IPS-18c (cell line): ENCODE measurements at regions not wholly inside any gene's neighbourhood (a gene's known extent, or its start where the extent isn't known, plus 50 kb on each side); places are given as distances from the start of the nearest gene placed in this dataset.
"Not testable (repeated sequence)": the region's sequence is repeated elsewhere in the genome, so short reads cannot be mapped to it uniquely, and the experiment has no call there.

Source experiments
- H3K4me3 ChIP-seq: 2 replicates; pipeline ENCODE4 v1.7.0; 2013; ENCODE audit warnings: low read depth, mild to moderate bottlenecking, low read length, moderate library complexity; ENCODE audit not compliant: insufficient read depth
- H3K9me3 ChIP-seq: one replicate; pipeline ENCODE4 v1.6.1; 2013; ENCODE audit warnings: mild to moderate bottlenecking, low read length, moderate library complexity; ENCODE audit not compliant: control insufficient read depth, insufficient read depth

DNA sequence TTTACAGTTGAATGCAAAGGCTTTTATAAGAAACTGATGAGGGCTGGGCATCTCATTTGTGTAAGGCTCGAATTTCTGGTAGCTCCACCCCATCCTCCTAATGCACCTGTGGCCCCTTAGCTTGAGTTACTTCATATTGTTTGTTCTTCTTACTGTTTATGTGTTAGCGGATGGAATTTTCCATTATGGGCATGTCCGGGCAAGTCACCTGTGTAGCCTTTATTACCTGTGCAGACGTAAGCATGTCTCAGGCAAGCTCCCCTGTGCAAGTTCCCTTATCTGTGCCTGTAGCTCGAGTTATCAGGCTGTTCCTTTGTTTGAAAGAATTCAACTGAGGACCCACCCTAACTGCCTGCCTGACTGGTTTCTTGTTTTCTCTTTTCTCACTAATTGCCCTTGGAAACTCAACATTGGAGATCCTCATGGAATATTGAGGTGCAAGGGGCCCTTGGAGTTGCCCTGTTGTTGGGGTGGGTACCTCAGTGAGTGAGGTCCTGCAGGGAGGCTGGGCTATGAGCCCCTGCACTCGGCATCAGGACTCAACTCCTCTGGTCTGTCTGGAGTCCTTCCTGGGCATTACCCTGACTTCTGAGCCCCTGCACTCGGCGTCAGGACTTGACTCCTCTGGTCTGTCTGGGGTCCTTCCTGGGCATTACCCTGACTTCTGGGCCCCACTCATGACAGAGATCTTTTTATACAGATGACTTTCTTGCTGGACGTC is 207.9 kb upstream of the SULF2 start:
- Histone ChIP-seq H3K4me3 (no peak overlapping the region), H3K9me3 (peaks cover 3% of the 10 kb centered on the region)

DNA sequence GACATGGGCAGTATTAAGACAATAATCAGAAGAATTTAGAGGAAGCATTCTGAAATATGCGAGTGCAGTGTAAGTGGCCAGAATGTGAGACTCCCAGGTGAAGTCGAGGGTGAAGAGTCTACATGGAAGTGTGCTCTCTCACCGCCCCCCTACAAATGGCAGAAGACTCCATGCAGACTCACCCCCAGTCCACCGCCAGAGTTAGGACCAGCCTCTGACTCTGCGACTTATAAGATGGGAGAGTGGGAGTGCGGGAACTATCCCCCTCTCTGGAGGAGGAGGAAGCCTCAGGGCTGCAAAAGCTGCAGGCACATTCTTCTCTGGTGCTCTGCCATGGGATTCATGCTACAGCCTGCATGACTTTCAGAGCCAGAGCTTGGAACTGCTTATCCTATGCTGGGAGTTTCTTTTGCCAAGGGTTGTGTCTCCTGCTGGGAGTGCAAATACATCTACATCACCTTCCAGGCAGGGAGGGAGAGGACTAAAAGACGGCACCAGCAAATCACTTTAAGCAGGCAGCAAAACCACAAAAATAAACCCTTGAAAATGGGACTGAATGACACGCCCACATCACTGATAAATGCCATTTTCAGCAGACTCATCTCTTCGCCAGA is 206.7 kb upstream of the SULF2 start:
- peaks cover 3% of the 10 kb centered on the region for H3K9me3 ChIP-seq
- no peak overlapping the region for H3K4me3 ChIP-seq

DNA sequence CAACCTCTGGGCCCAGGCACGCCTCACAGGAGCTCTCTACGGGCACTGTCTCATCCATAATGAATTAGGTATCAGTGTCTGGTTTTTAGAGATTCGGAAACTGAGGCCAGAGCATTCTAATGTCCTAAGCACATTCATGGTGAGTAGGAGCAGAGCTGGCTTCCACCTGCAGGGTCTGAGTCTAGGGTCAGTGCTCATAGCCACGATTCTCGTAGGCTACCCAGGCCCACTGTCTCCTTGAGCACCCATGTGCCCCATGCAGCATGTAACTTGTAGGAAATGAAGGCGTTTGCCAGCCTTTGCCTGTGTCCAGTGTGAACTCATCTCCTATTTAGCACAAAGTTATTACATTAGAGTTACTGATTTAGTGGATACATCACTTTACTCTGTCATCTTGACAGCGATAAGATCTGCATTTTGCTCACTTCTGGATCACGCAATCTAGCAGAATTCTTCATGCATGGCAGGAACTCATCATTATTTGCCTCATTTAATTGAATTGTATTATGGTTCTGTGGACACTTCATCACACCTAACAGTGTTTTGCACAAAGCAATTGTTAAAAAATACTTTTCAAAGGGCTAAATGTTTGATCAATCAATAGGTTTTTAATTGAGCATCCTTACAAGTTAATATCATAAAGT is 205.3 kb upstream of the SULF2 start:
- peaks cover 3% of the 10 kb centered on the region for H3K9me3 ChIP-seq
- H3K4me3 ChIP-seq, result no peak overlapping the region

DNA sequence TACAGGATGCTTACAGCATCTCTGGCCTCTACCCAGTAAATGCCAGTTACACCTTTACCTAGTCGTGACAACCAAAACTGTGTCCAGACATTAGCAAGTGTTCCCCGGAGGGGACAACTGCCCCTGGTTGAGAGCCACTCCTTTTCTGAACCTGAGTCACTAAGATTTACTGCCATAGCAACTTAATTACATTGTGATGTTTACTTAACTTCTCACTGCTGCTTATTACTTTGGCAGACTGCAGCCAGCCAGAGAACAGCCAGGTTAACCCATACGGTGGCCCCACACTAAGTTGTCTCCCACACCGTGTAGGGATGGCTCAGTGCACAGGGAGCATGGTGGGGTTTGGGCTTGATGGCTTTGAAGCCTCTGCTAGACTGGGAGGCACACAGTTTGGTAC is 204.7 kb upstream of the SULF2 start:
- no peak overlapping the region for H3K4me3 ChIP-seq
- H3K9me3 ChIP-seq, result peaks cover 3% of the 10 kb centered on the region

DNA sequence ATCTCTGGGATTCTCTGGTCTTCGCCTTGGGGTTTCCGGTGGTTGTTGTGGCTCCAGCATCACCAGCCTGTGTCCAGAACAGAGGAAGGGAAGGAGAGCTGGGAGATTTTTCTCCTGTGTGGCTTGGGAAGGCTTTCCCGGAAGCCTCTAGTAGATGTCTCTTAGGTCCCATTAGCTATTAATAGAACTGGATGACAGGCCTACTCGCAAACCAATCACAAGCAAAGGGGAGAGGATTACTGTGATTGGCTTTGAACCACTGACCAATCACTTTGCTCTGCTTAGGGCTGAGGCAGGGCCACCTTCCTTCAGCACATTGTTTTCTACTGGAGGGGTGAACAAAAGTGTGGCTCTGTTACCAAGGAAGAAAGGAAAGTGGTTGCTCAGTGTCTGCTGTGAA is 203.4 kb upstream of the SULF2 start:
- no peak overlapping the region for H3K4me3 ChIP-seq

DNA sequence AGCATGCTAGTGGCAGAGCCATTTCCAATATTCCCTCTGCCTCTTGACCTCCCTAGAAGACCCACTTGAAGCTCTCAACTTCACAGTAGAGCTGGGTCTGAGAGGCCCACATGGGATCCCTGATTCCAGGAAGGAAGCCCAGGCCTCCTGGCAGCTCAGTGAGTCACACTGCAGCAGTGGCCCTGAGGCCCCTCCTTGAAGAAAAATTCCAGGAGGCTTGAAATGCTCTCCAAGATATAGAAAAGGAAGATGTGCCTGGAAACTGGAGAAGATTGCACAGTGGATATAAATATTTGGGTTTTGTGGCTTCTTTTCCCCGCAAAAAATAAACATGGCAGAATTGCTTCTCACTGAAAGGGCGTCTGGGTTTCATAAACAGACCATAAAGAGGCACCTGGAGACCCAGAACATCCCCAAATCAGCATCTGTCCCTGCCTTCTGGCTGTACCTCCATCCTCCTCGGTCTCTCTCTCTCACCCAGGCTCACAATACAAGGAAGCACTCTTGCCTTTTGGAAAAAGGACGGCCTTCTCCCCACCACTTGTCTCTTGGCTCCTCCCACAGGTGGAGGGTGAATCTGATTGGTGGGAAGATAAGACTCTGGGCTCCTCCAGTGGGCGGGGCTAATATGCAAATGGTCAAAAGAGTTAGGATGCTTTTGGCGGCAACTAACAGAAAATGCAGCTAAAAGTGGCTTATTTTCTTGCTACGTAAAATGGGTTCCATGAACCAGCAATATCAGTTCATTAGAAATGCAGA is 200.0 kb upstream of the SULF2 start:
- H3K9me3 ChIP-seq, result no peaks in the 10 kb centered on the region
- no peak overlapping the region for H3K4me3 ChIP-seq

More for the DNA sequence above, 203.4 kb upstream of the SULF2 start:
- H3K9me3 ChIP-seq, result peaks cover 3% of the 10 kb centered on the region

DNA sequence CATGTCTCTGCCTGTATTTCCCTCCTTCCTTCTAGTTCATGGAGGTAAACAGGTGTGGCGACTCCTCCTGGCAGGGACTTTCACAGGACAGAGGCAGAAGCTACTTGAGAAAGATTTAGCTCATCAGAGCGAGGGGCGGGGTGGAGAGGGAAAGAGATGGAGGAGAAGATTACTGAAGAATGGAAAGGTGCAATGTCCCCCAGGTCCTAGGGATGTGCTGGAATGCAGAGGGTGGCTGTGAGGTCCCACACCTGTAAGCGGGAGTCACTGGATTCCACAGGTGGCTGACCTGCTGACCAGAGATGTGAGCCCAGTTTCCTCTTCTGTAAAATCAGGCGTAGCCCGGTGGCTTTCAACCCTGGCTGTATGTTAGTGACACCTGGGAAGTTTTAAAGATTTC is 199.2 kb upstream of the SULF2 start:
- no peaks in the 10 kb centered on the region for H3K9me3 ChIP-seq
- H3K4me3 ChIP-seq, result no peak overlapping the region

DNA sequence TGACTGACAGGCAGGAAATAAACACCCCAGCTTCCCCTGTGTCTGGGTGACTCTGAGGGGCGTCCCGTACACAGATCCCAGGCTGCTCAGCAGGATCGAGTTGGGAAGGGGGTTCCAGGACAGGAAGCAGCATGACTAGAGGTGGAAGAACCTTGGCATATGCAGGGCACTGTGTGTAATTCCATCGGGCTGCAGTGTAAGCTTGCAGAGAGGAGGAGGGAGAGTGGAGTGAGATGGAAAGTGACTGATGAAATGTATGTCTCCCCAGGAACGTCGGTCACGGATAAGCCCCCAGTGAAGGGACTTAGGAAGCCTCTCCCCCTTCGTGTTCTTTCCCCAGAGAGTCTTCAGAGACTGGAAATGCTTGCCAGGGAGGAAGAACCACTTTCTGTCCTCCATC is 198.4 kb upstream of the SULF2 start:
- not testable (repeated sequence) for H3K4me3 ChIP-seq, H3K9me3 ChIP-seq

DNA sequence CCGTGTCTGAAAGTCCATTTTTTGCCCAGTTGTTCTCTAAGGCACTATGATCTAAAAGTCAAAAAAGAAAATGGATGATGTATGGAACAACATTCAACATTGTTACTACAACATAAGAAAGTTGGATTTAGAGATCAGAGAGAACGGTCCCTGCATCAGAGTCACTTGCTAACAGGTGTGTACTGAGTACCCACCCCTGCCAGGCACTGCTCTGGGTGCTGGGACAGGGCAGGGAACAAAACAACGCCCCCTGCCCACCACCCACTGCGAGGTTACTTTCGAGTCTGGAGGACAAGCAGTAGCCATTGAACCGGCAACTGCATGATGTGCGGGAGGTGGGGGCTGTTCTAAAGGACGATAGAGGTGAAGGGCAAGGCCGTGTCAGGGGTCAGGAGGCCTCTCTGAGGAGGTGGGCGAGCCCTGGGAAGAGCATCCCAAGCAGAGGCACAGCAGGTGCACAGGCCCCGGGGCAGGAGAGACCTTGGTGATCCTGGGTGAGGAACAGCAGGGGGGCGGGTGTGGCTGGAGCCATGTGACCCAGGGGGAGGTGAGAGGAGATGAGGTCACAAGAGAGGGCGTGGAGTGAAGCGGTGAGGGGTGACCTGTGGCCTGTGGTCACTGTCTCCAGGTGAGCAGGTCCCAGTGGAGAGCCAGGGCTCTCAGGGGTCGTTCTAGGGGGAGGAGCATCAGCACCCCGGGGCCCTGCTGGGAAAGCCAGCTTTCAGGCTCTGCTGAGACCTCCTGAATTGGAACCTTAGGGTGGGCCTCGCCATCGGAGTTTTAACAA is 197.5 kb upstream of the SULF2 start:
- Histone ChIP-seq H3K9me3 (no peaks in the 10 kb centered on the region), H3K4me3 (no peak overlapping the region)

DNA sequence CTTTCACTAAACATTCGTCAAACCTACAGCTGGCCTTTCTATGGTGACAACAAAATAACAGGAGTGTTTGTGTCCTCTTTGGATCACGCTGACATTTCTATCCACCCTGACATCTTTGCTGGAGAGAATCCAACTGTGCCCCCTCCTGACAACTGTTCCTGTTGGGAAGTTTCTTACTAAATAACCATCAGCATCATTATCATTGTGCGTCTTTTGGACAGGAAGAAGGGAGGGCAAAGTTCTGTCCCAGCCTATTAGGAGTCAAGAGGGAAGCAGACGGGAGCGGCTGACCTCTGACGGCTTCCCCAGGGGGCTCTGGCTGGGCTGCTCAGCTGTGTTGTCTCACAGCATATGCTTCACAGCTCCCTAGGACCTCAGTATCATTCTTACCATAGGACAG is 195.9 kb upstream of the SULF2 start:
- no peak overlapping the region for H3K4me3 ChIP-seq
- no peaks in the 10 kb centered on the region for H3K9me3 ChIP-seq

DNA sequence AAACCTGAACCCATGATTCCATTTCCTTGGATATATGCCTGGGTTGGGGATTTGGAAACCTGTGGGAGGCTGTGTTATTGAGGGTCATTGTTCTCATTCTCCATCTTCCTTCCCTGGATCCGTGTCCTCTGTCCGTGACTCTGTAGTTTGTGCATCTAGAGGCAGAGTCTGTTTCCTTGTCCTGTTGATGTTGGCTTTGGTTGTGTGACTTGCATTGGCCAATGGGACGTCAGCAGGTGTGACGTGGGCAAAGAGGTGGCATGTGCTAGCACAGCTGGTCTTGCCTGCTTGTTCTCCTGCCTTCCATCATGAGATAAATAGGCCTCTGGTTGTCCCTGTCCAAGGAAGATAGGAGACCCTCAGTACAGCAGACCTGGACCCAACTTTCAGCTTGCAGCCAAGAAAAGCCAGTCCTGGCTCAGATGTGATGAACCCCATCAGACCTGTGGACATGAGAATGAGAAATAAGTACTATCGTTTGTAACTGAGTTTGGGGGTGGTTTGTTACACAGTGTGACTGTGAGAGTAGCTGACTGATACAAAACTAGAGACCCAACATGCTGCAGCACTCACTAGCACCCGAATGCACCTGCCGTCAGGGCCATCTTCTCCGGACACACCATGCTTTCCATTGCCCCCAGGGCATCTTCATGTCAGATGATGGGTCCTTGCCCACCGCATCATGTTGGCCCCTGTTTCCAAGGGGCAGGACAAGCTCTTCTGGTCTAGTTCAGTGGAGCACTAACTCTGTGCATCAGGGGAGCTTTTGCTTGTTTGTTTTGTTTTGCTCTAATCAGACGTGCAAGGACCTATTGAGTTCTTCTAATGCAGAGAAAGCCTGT is 195.3 kb upstream of the SULF2 start:
- Histone ChIP-seq H3K4me3 (no peak overlapping the region), H3K9me3 (no peaks in the 10 kb centered on the region)

DNA sequence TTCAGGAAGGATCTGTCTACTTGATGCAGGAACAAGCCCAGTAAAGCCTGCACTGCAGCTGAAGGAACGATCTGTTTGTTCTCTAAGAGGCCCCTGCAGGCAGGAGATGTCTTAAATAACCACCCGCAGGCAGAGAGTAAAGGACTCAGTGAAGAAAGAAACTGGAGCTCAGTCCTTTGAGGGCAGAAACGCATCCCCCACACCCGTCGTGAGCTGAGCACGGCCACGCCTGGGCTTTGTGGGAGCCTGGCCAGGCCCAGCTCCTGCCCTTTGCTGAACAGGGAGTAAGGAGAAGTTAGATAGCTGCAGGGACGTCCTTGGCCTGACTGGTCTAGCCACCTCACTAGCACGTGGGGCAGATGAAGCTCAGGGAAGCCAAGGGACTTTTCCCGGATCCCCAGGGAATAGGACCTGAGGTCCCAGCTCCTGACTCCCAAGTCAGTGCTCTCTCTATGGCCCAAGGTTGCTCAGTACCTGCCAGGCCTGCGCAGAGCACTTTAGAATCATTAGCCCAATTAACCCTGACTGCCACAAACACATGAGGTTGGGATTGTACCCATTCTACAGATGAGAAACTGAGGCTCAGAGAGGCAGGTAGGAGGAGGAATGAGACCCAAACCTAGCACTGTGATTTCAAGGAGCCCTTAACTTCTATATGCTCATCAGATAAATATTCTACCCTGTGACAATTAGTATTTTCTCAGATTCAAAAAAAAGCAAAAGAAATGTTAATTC is 194.2 kb upstream of the SULF2 start:
- not testable (repeated sequence) for H3K4me3 ChIP-seq, H3K9me3 ChIP-seq

DNA sequence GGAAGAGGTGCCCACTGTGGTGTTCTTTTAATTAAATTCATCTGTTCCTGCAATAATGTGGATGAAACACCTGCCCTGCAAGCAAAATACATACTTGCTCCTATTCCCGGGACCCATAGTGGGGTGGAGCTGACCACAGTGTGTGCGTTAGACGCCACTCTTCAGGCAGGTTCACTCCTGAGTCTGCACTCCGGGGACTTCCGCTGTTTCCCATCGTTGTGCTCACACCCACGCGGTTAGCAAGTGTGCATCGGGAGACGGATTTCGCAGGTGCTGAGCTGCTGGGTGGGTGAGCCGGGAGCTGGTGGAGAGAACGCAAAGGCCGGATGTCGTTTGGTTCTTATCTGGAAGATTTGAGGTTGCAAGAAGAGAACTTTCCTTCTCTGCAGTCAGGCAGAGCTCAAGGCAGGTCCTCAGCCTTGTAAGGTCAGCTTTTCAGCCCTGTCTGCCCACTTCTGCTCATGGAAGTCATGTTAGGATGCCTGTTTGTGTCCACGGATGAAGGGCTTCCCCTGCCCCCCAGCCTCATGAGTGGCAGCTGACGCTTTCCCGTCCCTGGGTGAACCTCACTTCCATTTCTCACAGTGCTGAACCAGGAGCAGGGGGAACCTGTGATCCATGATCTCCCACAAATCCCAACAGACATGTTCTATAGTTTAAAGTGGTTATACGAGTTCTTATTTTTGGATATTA is 193.3 kb upstream of the SULF2 start:
- H3K4me3 ChIP-seq, H3K9me3 ChIP-seq: not testable (repeated sequence)

DNA sequence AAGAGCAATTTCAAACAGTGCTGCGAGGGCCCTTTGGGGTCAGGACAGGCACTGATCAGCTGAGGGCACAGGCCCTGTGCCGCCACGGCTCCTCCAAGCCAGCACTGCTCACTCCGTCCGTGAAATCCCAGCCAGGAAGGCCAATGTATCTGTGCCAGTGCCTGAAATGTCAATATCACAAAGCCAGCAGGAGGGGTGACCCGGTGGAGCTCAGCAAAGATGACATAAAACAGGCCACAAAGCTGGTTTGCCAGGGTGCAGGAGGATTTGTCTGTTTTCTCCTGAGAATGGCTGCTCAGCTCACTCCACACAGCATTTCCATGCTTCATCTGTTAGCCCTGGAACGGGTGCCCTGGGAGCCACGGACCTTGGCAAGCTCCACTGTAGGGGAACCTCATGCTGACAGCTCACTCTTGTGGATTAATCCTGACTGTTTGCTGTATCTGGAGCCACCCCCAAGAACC is 192.5 kb upstream of the SULF2 start:
- not testable (repeated sequence) for H3K9me3 ChIP-seq, H3K4me3 ChIP-seq

DNA sequence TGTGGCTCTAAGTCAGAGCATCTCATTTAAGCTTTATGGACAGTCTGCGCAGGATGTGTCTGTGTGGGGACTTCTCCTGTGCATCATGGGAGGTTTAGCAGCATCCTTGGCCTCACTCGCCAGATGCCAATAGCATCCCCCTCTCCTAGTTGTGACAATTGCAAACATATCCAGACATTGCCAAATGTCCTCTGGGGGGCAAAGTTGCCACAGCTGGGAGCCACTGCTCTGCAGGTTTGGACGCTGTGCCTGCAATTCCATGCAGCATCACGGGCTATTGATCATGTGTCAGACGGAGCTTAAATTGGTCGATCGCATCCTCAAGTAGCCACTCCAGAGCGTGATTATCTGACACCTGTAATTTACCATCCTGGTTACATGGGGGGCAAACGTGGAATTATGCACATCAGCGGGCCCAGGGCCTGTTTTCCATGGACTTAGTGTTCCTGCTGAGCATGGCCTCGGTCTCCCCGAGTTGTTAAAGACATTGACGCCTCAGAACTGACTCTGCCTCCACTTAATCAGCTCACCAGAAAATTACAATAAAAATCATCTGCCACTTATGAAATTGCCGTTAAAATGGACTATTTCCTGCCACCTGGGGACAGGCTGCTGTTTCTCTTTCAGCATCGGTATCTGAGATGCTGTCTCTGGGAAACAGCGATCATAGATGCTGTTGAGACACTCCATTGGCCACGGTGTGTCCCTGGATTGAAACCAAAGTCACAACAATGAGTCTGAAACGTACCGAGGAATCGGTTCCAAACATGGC is 191.9 kb upstream of the SULF2 start:
- not testable (repeated sequence) for H3K9me3 ChIP-seq

More for the DNA sequence above, 191.9 kb upstream of the SULF2 start:
- not testable (repeated sequence) for H3K4me3 ChIP-seq
